ENCODE measurements at regions not wholly inside any gene's neighbourhood (a gene's known extent, or its start where the extent isn't known, plus 50 kb on each side); places are given as distances from the start of the nearest gene placed in this dataset.

- Histone ChIP-seq H3F3A (ENCODE audit: control insufficient read depth, insufficient read depth) (no peaks in the 10 kb centered on the region), H3K4me2 (ENCODE audit: low read length) (no peak overlapping the region), H3K36me3 (ENCODE audit: control insufficient read depth, low read length) (no peaks in the 10 kb centered on the region), H3K27ac (ENCODE audit: low read depth, low read length) (no peak overlapping the region), H3K4me3 (ENCODE audit: low read length) (no peak overlapping the region), H4K20me1 (ENCODE audit: control insufficient read depth, insufficient read depth, low read depth, low read length) (no peaks in the 10 kb centered on the region), H3K79me2 (ENCODE audit: control insufficient read depth, low read length) (no peaks in the 10 kb centered on the region), H3K9me3 (ENCODE audit: control insufficient read depth, insufficient read depth, low read length) (no peaks in the 10 kb centered on the region), H3K4me1 (ENCODE audit: control insufficient read depth, low read length) (no peaks in the 10 kb centered on the region), H3K9me2 (replicated peaks; ENCODE audit: control insufficient read depth, low read length) (no peaks in the 10 kb centered on the region), H3K27me3 (ENCODE audit: control insufficient read depth, low read length) (no peaks in the 10 kb centered on the region)
- no peak for TF ChIP-seq CTCF (IDR thresholded peaks at IDR 0.05; ENCODE audit: low read depth, low read length, poor library complexity, severe bottlenecking)
- no peak for TF ChIP-seq EZH2phosphoT487 (IDR thresholded peaks at IDR 0.05; ENCODE audit: borderline replicate concordance, low read length)
Observed at GRCh38 chr11:106457727-106458126, 380.3 kb downstream of the AASDHPPT start.

- H3K4me2 ChIP-seq (ENCODE audit: low read length), result no peak overlapping the region
- H3K79me2 ChIP-seq (ENCODE audit: control insufficient read depth, low read length), result no peaks in the 10 kb centered on the region
- TF ChIP-seq EZH2phosphoT487 (IDR thresholded peaks at IDR 0.05; ENCODE audit: borderline replicate concordance, low read length) (no peak), CTCF (IDR thresholded peaks at IDR 0.05; ENCODE audit: low read depth, low read length, poor library complexity, severe bottlenecking) (no peak)
- no peaks in the 10 kb centered on the region for H3K9me3 ChIP-seq (ENCODE audit: control insufficient read depth, insufficient read depth, low read length)
- no peaks in the 10 kb centered on the region for H3K36me3 ChIP-seq (ENCODE audit: control insufficient read depth, low read length)
- H3K27ac ChIP-seq (ENCODE audit: low read depth, low read length), result no peak overlapping the region
- no peaks in the 10 kb centered on the region for H3K9me2 ChIP-seq (replicated peaks; ENCODE audit: control insufficient read depth, low read length)
- no peak overlapping the region for H3K4me3 ChIP-seq (ENCODE audit: low read length)
- no peaks in the 10 kb centered on the region for H3K4me1 ChIP-seq (ENCODE audit: control insufficient read depth, low read length)
- no peaks in the 10 kb centered on the region for H3K27me3 ChIP-seq (ENCODE audit: control insufficient read depth, low read length)
- no peaks in the 10 kb centered on the region for H3F3A ChIP-seq (ENCODE audit: control insufficient read depth, insufficient read depth)
- no peaks in the 10 kb centered on the region for H4K20me1 ChIP-seq (ENCODE audit: control insufficient read depth, insufficient read depth, low read depth, low read length)
Observed at GRCh38 chr11:106459135-106459534, 381.7 kb downstream of the AASDHPPT start.

GRCh38 chr11:106461148-106461691 is 383.8 kb downstream of the AASDHPPT start:
- no peaks in the 10 kb centered on the region for H3K36me3 ChIP-seq (ENCODE audit: control insufficient read depth, low read length)
- no peaks in the 10 kb centered on the region for H4K20me1 ChIP-seq (ENCODE audit: control insufficient read depth, insufficient read depth, low read depth, low read length)
- no peaks in the 10 kb centered on the region for H3K9me3 ChIP-seq (ENCODE audit: control insufficient read depth, insufficient read depth, low read length)
- no peaks in the 10 kb centered on the region for H3K9me2 ChIP-seq (replicated peaks; ENCODE audit: control insufficient read depth, low read length)
- no peaks in the 10 kb centered on the region for H3K4me1 ChIP-seq (ENCODE audit: control insufficient read depth, low read length)
- no peak overlapping the region for H3K27ac ChIP-seq (ENCODE audit: low read depth, low read length)
- H3K4me2 ChIP-seq (ENCODE audit: low read length), result no peak overlapping the region
- no peak overlapping the region for H3K4me3 ChIP-seq (ENCODE audit: low read length)
- no peaks in the 10 kb centered on the region for H3K79me2 ChIP-seq (ENCODE audit: control insufficient read depth, low read length)
- TF ChIP-seq CTCF (IDR thresholded peaks at IDR 0.05; ENCODE audit: low read depth, low read length, poor library complexity, severe bottlenecking), result no peak
- TF ChIP-seq EZH2phosphoT487 (IDR thresholded peaks at IDR 0.05; ENCODE audit: borderline replicate concordance, low read length), result no peak
- no peaks in the 10 kb centered on the region for H3K27me3 ChIP-seq (ENCODE audit: control insufficient read depth, low read length)
- H3F3A ChIP-seq (ENCODE audit: control insufficient read depth, insufficient read depth), result no peaks in the 10 kb centered on the region
